ENCODE measurements at regions not wholly inside any gene's neighbourhood (a gene's known extent, or its start where the extent isn't known, plus 50 kb on each side); places are given as distances from the start of the nearest gene placed in this dataset.
A peak's percentile ranks its signal among the peaks of the same experiment; 100 is the strongest.

- no peak overlapping the region for H3K4me3 ChIP-seq (ENCODE audit: low read depth, poor library complexity, severe bottlenecking)
- DNase-seq (ENCODE audit: low spot score in 2 of 2): peak in 1 of 2 donors; percentile 49
- WGBS, 2 donors: 72 to 81% methylated on average over 14 of the region's 14 CpGs
- intact Hi-C loops (cut with DNase I; ENCODE audit: low total_unique reads): no loop called here
- TF ChIP-seq CTCF (IDR thresholded peaks at IDR 0.05) (no peak), POLR2A (IDR thresholded peaks at IDR 0.05) (no peak)
These were observed 266.2 kb downstream of the NPHP4 start for GRCh38 chr1:5725855-5726585.

- intact Hi-C loops (cut with DNase I; ENCODE audit: low total_unique reads): no loop called here
- TF ChIP-seq POLR2A (IDR thresholded peaks at IDR 0.05) (no peak), CTCF (IDR thresholded peaks at IDR 0.05) (no peak)
- 73 to 76% methylated on average over 13 of the region's 13 CpGs for WGBS, 2 donors
- DNase-seq (ENCODE audit: low spot score in 2 of 2): no peak
- H3K4me3 ChIP-seq (ENCODE audit: low read depth, poor library complexity, severe bottlenecking): no peak overlapping the region
These were observed 266.8 kb downstream of the NPHP4 start for GRCh38 chr1:5725406-5725805.

- WGBS, 2 donors: 61 to 66% methylated on average over 9 of the region's 9 CpGs
These were observed 267.4 kb downstream of the NPHP4 start for GRCh38 chr1:5724847-5725246.

DNA sequence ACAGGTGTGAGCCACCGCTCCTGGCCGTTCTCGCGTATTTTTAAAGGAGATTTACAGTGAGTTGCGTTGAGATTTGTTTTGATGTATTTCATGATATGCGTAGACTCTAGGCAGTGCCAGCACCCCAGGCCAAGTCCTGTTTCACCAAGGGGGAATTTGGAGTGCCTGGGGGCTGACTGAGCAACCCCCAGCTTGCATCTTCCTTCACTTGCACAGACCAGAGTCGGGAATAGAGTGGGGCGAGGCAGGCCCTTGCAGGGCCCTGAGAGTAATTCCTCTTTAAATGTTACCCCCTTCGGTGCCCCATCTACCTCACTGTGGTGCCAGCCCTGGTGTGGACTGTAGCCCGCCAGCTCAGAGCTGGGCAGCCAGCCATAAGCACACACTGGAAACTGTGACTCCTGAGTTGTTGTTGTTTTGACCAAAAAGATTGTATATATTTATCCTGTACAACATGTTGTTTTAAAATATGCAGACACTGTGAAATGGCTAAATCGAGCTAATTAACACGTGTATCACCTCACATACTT is 269.5 kb downstream of the NPHP4 start:
- WGBS, 2 donors: 81 to 87% methylated on average over 12 of the region's 12 CpGs

More at GRCh38 chr1:5724847-5725246, 267.4 kb downstream of the NPHP4 start:
- H3K4me3 ChIP-seq (ENCODE audit: low read depth, poor library complexity, severe bottlenecking): no peak overlapping the region
- peak in 1 of 2 donors; percentile 59 for DNase-seq (ENCODE audit: low spot score in 2 of 2)
- intact Hi-C loops (cut with DNase I; ENCODE audit: low total_unique reads): no loop called here
- TF ChIP-seq POLR2A (IDR thresholded peaks at IDR 0.05) (no peak), CTCF (IDR thresholded peaks at IDR 0.05) (no peak)

GRCh38 chr1:5721634-5722215 is 270.5 kb downstream of the NPHP4 start:
- intact Hi-C loops (cut with DNase I; ENCODE audit: low total_unique reads): no loop called here
- TF ChIP-seq POLR2A (IDR thresholded peaks at IDR 0.05): no peak
- no peak for TF ChIP-seq CTCF (IDR thresholded peaks at IDR 0.05)
- DNase-seq (ENCODE audit: low spot score in 2 of 2): peak in 1 of 2 donors; percentile 75
- 92 to 97% methylated on average over 3 of the region's 3 CpGs for WGBS, 2 donors
- H3K4me3 ChIP-seq (ENCODE audit: low read depth, poor library complexity, severe bottlenecking): no peak overlapping the region

More for the DNA sequence above, 269.5 kb downstream of the NPHP4 start:
- intact Hi-C loops (cut with DNase I; ENCODE audit: low total_unique reads): no loop called here
- no peak overlapping the region for H3K4me3 ChIP-seq (ENCODE audit: low read depth, poor library complexity, severe bottlenecking)
- TF ChIP-seq POLR2A (IDR thresholded peaks at IDR 0.05) (no peak), CTCF (IDR thresholded peaks at IDR 0.05) (no peak)
- peak in 1 of 2 donors; percentile 76 for DNase-seq (ENCODE audit: low spot score in 2 of 2)

Measured in lower leg skin (tissue), 4 donors.